Glomerular visceral epithelial cell (primary cell): ENCODE measurements at regions not wholly inside any gene's neighbourhood (a gene's known extent, or its start where the extent isn't known, plus 50 kb on each side); places are given as distances from the start of the nearest gene placed in this dataset.
"Not testable (repeated sequence)": the region's sequence is repeated elsewhere in the genome, so short reads cannot be mapped to it uniquely, and the experiment has no call there.

Experiments used
- DNase-seq: peaks from one replicate; pipeline ENCODE4 v3.0.0-alpha.2; 2016; ENCODE audit errors: extremely low spot score

GRCh38 chr6:140001821-140002341 is 627.4 kb upstream of the CITED2 start:
- DNase-seq, result no peak

- no peak for DNase-seq
Observed at GRCh38 chr6:140001005-140001404, 626.6 kb upstream of the CITED2 start.

- not testable (repeated sequence) for DNase-seq
Observed at GRCh38 chr6:139999661-140000060, 625.2 kb upstream of the CITED2 start.

GRCh38 chr6:139998478-139998877 is 624.0 kb upstream of the CITED2 start:
- DNase-seq, result not testable (repeated sequence)

- DNase-seq, result peak; percentile 75
Observed at GRCh38 chr6:139996253-139996834, 621.9 kb upstream of the CITED2 start.

- no peak for DNase-seq
Observed at GRCh38 chr6:139994998-139995397, 620.5 kb upstream of the CITED2 start.

- DNase-seq, result no peak
Observed at GRCh38 chr6:139990856-139991465, 616.5 kb upstream of the CITED2 start.

- DNase-seq, result no peak
Observed at GRCh38 chr6:139990026-139990686, 615.7 kb upstream of the CITED2 start.

- DNase-seq, result no peak
Observed at GRCh38 chr6:139988685-139989084, 614.2 kb upstream of the CITED2 start.

GRCh38 chr6:139987091-139987490 is 612.6 kb upstream of the CITED2 start:
- DNase-seq, result no peak

GRCh38 chr6:139985236-139985815 is 610.9 kb upstream of the CITED2 start:
- DNase-seq, result no peak

GRCh38 chr6:139984317-139984716 is 609.9 kb upstream of the CITED2 start:
- DNase-seq, result no peak

- no peak for DNase-seq
Observed at GRCh38 chr6:139983555-139984276, 609.3 kb upstream of the CITED2 start.

GRCh38 chr6:139982652-139983295 is 608.3 kb upstream of the CITED2 start:
- DNase-seq, result peak; percentile 64

GRCh38 chr6:139982195-139982594 is 607.7 kb upstream of the CITED2 start:
- peak; percentile 58 for DNase-seq

- DNase-seq, result peak; percentile 80
Observed at GRCh38 chr6:139981768-139982181, 607.3 kb upstream of the CITED2 start.

GRCh38 chr6:139981066-139981624 is 606.7 kb upstream of the CITED2 start:
- DNase-seq, result peak; percentile 39

GRCh38 chr6:139980631-139981030 is 606.2 kb upstream of the CITED2 start:
- peak; percentile 97 for DNase-seq

GRCh38 chr6:139979021-139979725 is 604.7 kb upstream of the CITED2 start:
- DNase-seq, result peak; percentile 95

- DNase-seq, result peak; percentile 60
Observed at GRCh38 chr6:139977887-139978332, 603.5 kb upstream of the CITED2 start.
